Peyer's patch (tissue), 4 donors: ENCODE measurements at regions not wholly inside any gene's neighbourhood (a gene's known extent, or its start where the extent isn't known, plus 50 kb on each side); places are given as distances from the start of the nearest gene placed in this dataset.

Source experiments
- DNase-seq, 3 donors: peaks; one replicate each; pipeline ENCODE4 v3.0.0-alpha.2; 2017 to 2019
- H3K27ac ChIP-seq, 4 donors: fragments of 200-600 bp; sonication (generic); one replicate each; pipeline ENCODE4 v1.5.1; 2016 to 2019
- H3K27me3 ChIP-seq, 2 donors: fragments of 200-600 bp; sonication (generic); one replicate each; pipeline ENCODE4 v1.5.1; 2019
- H3K36me3 ChIP-seq, 3 donors: fragments of 200-600 bp; sonication (generic); one replicate each; pipeline ENCODE4 v1.5.1; 2016 to 2019
- H3K4me1 ChIP-seq, 4 donors: fragments of 200-600 bp; sonication (generic); one replicate each; pipeline ENCODE4 v1.5.1; 2016 to 2019
- H3K4me3 ChIP-seq, 4 donors: fragments of 200-600 bp; sonication (generic); 1 replicate in 3 of 4; 2 replicates in 1 of 4; pipeline ENCODE4 v1.5.1; 2016 to 2019; ENCODE audit warnings: mild to moderate bottlenecking in 1 of 4
- H3K9me3 ChIP-seq, 4 donors: fragments of 200-600 bp; sonication (generic); one replicate each; pipeline ENCODE4 v1.5.1; 2016 to 2019; ENCODE audit warnings: mild to moderate bottlenecking in 1 of 4
- POLR2A ChIP-seq, 2 donors: fragments of 450-650 bp; IDR thresholded peaks; one replicate each; pipeline ENCODE4 v1.5.1; 2017; ENCODE audit warnings: antibody characterized with exemption in 2 of 2, mild to moderate bottlenecking in 2 of 2, moderate library complexity in 2 of 2
- TF ChIP-seq, protein P1 (sequence below), 6 experiments: fragments of 450-650 bp in 4 of 6; fragments of 200-600 bp in 2 of 6; sonication (generic) in 1 of 6; IDR thresholded peaks; one replicate each; pipeline ENCODE4 v1.5.1; 2017 to 2019; ENCODE audit warnings: antibody characterized with exemption in 6 of 6, mild to moderate bottlenecking in 3 of 6, moderate library complexity in 1 of 6

DNA sequence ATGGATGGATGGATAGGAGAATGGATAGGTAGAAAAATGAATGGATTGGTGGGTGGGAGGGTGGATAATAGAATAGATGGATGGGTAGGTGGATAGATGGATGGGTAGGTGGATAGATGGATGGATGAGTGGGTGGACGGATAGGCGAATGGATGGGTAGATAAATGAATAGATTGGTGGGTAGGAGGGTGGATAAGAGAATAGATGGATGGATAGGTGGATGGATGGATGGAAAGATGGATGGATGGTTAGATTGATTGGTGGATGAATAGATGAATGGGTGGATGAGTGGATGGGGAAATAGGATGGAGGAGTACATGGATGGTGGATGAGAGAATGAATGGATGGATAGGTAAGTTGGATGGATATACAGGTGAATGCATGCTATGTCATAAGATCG lies 110.5 kb downstream of the CEBPB start:
- no peaks in the 10 kb centered on the region for H3K36me3 ChIP-seq
- no peak overlapping the region for H3K4me3 ChIP-seq
- DNase-seq: no peak
- H3K9me3 ChIP-seq: no peaks in the 10 kb centered on the region
- H3K4me1 ChIP-seq: peaks cover 0 to 38% (median 0%) of the 10 kb centered on the region in 4 donors
- H3K27me3 ChIP-seq: no peaks in the 10 kb centered on the region
- no peak overlapping the region for H3K27ac ChIP-seq
- TF ChIP-seq POLR2A (IDR thresholded peaks at IDR 0.05): no peak
- TF ChIP-seq, protein P1, sequence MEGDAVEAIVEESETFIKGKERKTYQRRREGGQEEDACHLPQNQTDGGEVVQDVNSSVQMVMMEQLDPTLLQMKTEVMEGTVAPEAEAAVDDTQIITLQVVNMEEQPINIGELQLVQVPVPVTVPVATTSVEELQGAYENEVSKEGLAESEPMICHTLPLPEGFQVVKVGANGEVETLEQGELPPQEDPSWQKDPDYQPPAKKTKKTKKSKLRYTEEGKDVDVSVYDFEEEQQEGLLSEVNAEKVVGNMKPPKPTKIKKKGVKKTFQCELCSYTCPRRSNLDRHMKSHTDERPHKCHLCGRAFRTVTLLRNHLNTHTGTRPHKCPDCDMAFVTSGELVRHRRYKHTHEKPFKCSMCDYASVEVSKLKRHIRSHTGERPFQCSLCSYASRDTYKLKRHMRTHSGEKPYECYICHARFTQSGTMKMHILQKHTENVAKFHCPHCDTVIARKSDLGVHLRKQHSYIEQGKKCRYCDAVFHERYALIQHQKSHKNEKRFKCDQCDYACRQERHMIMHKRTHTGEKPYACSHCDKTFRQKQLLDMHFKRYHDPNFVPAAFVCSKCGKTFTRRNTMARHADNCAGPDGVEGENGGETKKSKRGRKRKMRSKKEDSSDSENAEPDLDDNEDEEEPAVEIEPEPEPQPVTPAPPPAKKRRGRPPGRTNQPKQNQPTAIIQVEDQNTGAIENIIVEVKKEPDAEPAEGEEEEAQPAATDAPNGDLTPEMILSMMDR (IDR thresholded peaks at IDR 0.05): no peak

DNA sequence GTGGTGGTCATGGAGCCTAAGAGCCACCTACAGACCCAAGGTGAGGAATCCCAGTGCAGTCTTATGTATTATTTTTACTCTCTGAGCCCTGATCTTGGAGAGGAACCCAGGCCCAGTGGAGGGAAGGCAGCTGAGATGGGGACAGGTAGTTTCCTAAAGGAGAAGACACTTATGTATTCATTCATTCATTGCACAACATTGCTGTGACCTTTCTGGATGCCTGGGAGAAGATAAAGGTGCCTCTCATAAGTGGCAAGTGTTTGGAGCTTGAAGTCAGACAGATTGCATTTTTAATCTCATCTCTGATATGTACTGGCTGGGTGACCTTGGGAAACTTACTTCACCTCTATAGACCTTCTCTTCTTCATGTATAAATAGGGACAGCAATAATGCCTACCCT lies 111.1 kb downstream of the CEBPB start:
- TF ChIP-seq, protein P1 (IDR thresholded peaks at IDR 0.05): no peak
- TF ChIP-seq POLR2A (IDR thresholded peaks at IDR 0.05): no peak
- Histone ChIP-seq H3K4me3 (no peak overlapping the region), H3K27me3 (no peaks in the 10 kb centered on the region), H3K9me3 (no peaks in the 10 kb centered on the region), H3K36me3 (no peaks in the 10 kb centered on the region), H3K4me1 (peaks cover 0 to 40% (median 2%) of the 10 kb centered on the region in 4 donors), H3K27ac (no peak overlapping the region)
- DNase-seq: no peak

DNA sequence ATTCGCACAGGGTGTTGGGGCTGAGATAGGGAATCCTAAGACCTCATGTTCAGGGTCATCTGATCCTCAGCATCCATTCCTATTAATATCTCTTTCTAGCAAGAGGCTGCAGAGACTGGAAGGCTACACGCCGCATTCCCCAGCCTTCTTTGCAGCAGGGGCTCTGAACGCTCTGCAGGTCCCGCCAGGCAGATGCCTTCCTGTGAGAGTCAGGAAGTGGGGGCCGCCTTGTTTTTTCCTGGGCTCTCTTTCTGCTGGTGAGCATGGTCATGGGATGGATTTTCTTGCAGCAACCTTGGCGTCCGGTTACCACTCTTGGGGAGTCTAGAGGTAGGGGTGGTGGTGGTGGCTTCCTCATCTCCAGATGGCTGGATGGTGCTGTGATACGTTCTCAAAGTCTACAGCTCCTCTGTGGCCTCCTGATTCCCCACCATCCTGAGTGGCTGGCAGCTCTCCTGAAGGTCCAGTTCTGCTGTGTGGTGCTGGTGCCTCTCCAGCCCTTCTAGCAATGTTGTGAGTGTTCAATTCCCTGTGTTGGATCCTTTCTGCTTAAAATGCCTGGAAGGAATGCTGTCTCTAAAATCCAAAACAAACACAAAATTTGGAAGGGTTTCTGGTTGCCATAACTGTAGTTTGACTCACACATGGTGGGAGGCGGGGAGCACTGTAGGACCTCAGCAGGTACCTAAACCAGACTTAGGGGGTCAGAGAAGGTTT lies 111.9 kb downstream of the CEBPB start:
- Histone ChIP-seq H3K27me3 (no peaks in the 10 kb centered on the region), H3K4me3 (no peak overlapping the region), H3K36me3 (no peaks in the 10 kb centered on the region), H3K4me1 (peaks cover 0 to 38% (median 5%) of the 10 kb centered on the region in 4 donors), H3K9me3 (no peaks in the 10 kb centered on the region), H3K27ac (peak overlapping the region in 2 of 4 donors; percentile 41 to 87)
- no peak for TF ChIP-seq POLR2A (IDR thresholded peaks at IDR 0.05)
- TF ChIP-seq, protein P1 (IDR thresholded peaks at IDR 0.05): no peak
- DNase-seq: peak in 1 of 3 donors; percentile 29

DNA sequence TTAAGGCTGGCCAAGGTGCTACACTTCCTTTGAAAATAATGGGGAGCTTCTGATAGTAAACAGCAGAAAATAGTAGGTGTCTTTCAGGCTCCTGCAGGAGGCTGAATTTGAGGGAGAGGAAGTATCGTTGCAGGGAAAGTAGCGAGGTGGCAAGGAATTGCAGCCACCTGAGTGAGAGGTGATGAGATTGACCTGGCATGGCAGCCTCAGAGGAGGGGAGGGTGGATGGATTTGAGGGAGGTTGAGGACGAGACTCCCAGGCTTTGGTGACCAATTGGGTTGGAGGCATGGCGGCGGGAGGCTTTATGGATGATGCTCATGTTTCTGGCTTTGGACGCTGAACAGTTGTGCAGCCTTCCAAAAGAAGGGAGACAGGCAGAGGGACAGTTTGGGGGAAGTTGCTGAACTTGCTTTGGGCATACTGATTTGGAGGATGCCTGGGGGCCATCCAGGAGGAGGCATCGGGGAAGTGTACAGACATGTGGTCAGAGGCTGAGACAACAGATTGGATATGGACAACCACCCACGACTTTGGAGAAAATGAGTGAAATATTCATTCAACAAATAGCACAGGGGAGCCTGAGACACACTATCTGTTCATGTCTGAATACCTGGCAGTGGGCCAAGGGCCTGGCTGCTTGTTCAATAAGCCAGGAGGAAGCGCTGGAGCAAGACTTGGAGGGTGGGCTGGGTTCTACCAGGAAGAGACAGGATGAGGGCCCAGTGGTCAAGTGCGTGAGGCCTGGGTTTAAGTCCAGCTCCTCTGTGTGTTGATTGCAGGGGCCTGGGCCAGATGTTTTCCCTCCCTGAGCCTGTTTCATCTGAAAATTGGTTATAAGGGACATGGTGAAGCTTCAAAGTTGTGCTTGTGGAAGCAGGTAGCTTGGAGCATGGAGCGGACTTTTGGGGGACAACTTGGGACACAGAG lies 113.2 kb downstream of the CEBPB start:
- peaks cover 0 to 45% (median 5%) of the 10 kb centered on the region in 4 donors for H3K4me1 ChIP-seq
- H3K27ac ChIP-seq: peak overlapping the region; percentile 65 to 95 (median 84)
- no peaks in the 10 kb centered on the region for H3K36me3 ChIP-seq
- peak; percentile 46 to 87 (median 77) for DNase-seq
- H3K4me3 ChIP-seq: no peak overlapping the region
- TF ChIP-seq, protein P1 (IDR thresholded peaks at IDR 0.05): no peak
- H3K27me3 ChIP-seq: no peaks in the 10 kb centered on the region
- no peaks in the 10 kb centered on the region for H3K9me3 ChIP-seq

DNA sequence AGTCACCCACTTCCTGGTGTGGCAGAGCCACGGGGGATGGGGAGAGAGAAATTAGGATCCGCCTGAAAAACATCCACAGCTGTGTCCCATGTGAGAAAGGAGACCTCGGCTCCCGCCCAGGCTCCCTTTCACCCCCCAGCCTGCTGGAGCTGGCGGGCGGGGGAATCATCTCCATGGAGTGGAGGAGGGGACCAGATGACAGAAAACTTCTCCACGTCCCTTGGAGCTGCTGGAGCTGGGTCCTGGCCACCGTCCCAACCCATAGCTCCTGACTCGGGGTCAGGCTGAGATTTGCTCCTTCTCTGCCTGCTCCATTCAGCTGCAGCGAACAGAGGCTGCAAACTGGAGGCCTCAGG lies 113.8 kb downstream of the CEBPB start:
- peak in 1 of 3 donors; percentile 68 for DNase-seq
- H3K4me1 ChIP-seq: peaks cover 0 to 51% (median 5%) of the 10 kb centered on the region in 4 donors

More for the DNA sequence above, 113.8 kb downstream of the CEBPB start:
- Histone ChIP-seq H3K9me3 (no peaks in the 10 kb centered on the region), H3K4me3 (no peak overlapping the region), H3K27ac (peak overlapping the region; percentile 65 to 95 (median 84)), H3K36me3 (no peaks in the 10 kb centered on the region), H3K27me3 (no peaks in the 10 kb centered on the region)
- TF ChIP-seq, protein P1 (IDR thresholded peaks at IDR 0.05): no peak
- TF ChIP-seq POLR2A (IDR thresholded peaks at IDR 0.05): no peak
